ENCODE measurements at regions not wholly inside any gene's neighbourhood (a gene's known extent, or its start where the extent isn't known, plus 50 kb on each side); places are given as distances from the start of the nearest gene placed in this dataset.

GRCh38 chr20:6916938-6917337 lies 149.5 kb downstream of the BMP2 start:
- H3K9ac ChIP-seq (ENCODE audit: low read depth in 2 of 2, low read length in 2 of 2): no peak overlapping the region
- intact Hi-C loops (cut with DNase I): no loop called here
- no peaks in the 10 kb centered on the region for H3K4me1 ChIP-seq
- DNase-seq: no peak
- H3K4me3 ChIP-seq: no peak overlapping the region
- H3K27ac ChIP-seq: no peak overlapping the region
- H3K9me3 ChIP-seq: no peaks in the 10 kb centered on the region
- H3K27me3 ChIP-seq: no peaks in the 10 kb centered on the region
- no peaks in the 10 kb centered on the region for H3K36me3 ChIP-seq
- no peak for TF ChIP-seq CTCF (IDR thresholded peaks at IDR 0.05)

DNA sequence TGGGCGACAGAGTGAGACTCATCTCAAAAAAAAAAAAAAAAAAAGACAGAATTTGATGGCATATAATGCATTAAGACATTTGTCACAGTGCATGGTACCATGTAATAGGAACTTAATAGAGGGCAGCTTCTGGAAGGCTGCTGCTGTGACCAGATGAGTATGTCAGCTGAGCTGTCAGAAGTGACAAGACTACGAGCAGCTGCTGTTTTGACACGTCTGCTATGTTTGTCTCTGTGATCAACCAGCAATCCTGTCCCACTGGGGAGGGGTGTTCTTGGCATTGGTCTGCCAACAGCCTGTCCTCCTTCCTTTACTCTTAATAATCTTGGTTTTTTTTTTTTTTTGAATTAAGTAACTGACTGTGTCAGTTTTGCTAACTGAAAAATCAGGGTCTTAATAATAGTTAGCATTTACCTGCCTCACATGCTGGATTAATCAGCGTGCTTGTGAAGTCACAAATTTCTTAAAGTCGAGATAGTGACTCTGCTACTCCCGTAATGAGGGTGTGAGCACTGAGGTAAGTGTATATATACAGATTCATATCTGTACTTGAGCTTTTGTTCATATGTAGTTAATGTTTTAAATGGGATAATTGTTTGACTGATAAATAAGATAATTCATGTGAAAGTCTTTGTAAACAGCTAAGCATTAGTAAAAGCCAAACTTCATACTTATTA lies 152.4 kb downstream of the BMP2 start:
- TF ChIP-seq CTCF (IDR thresholded peaks at IDR 0.05): no peak
- intact Hi-C loops (cut with DNase I): no loop called here
- H3K9me3 ChIP-seq: no peaks in the 10 kb centered on the region
- no peak overlapping the region for H3K27ac ChIP-seq
- DNase-seq: no peak
- no peaks in the 10 kb centered on the region for H3K36me3 ChIP-seq
- H3K4me3 ChIP-seq: no peak overlapping the region
- no peaks in the 10 kb centered on the region for H3K27me3 ChIP-seq
- no peak overlapping the region for H3K9ac ChIP-seq (ENCODE audit: low read depth in 2 of 2, low read length in 2 of 2)
- H3K4me1 ChIP-seq: no peaks in the 10 kb centered on the region

GRCh38 chr20:6920991-6921613 lies 153.6 kb downstream of the BMP2 start:
- H3K27ac ChIP-seq: no peak overlapping the region
- no peak overlapping the region for H3K4me3 ChIP-seq
- no peaks in the 10 kb centered on the region for H3K36me3 ChIP-seq
- intact Hi-C loops (cut with DNase I): no loop called here
- TF ChIP-seq CTCF (IDR thresholded peaks at IDR 0.05): no peak
- H3K9me3 ChIP-seq: no peaks in the 10 kb centered on the region
- H3K9ac ChIP-seq (ENCODE audit: low read depth in 2 of 2, low read length in 2 of 2): no peak overlapping the region
- no peaks in the 10 kb centered on the region for H3K27me3 ChIP-seq
- no peaks in the 10 kb centered on the region for H3K4me1 ChIP-seq
- DNase-seq: no peak

DNA sequence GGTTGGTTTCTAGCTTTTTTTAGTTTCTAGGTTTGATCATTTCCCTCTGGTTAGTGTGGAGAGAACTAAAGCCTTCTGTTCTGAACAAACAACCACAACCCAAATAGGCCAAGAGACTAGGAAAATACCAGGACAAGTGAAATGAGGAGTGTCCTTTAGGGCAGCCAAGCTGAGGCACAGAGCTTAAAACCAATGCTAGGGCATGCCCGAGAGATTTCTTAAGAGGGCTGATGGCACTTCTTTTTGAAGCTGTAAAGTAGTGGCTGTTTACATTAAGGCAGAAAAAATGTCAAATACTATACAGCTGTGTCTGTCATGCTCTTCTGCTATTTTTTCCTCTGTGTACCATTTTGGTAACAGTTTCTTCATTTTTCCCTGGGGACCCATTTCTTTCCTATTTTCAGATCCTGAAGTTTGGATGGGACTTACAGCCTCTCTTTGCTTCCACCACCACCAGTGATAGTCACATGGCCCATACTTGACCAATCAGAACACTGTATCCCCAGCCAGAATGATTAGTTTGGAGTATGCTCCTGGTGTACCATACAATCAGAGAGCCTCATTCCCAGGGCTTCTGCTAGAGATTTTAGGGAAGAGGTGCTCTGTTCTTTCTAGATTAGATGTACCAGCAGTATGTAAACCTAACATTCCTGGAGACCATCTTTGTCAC lies 154.4 kb downstream of the BMP2 start:
- H3K4me3 ChIP-seq: no peak overlapping the region
- H3K27ac ChIP-seq: no peak overlapping the region
- no peaks in the 10 kb centered on the region for H3K4me1 ChIP-seq
- no peaks in the 10 kb centered on the region for H3K27me3 ChIP-seq
- TF ChIP-seq CTCF (IDR thresholded peaks at IDR 0.05): no peak
- H3K9ac ChIP-seq (ENCODE audit: low read depth in 2 of 2, low read length in 2 of 2): no peak overlapping the region
- intact Hi-C loops (cut with DNase I): no loop called here
- DNase-seq: no peak
- no peaks in the 10 kb centered on the region for H3K9me3 ChIP-seq
- no peaks in the 10 kb centered on the region for H3K36me3 ChIP-seq

GRCh38 chr20:6924681-6925080 lies 157.2 kb downstream of the BMP2 start:
- Histone ChIP-seq H3K27me3 (no peaks in the 10 kb centered on the region), H3K36me3 (no peaks in the 10 kb centered on the region), H3K27ac (no peak overlapping the region), H3K9ac (ENCODE audit: low read depth in 2 of 2, low read length in 2 of 2) (no peak overlapping the region), H3K4me3 (no peak overlapping the region), H3K4me1 (no peaks in the 10 kb centered on the region), H3K9me3 (no peaks in the 10 kb centered on the region)
- no peak for TF ChIP-seq CTCF (IDR thresholded peaks at IDR 0.05)
- intact Hi-C loops (cut with DNase I): no loop called here
- no peak for DNase-seq

All from colonic mucosa (tissue), 4 donors.